ENCODE measurements at regions not wholly inside any gene's neighbourhood (a gene's known extent, or its start where the extent isn't known, plus 50 kb on each side); places are given as distances from the start of the nearest gene placed in this dataset.

- intact Hi-C loops (cut with micrococcal nuclease) = no loop called here
Observed at GRCh38 chr20:22456109-22456508, 128.3 kb downstream of the FOXA2 start.

GRCh38 chr20:22455259-22455658, 129.1 kb downstream of the FOXA2 start:
- intact Hi-C loops (cut with micrococcal nuclease) = no loop called here
- Histone ChIP-seq H3K4me3 (no peak overlapping the region), H3K36me3 (no peaks in the 10 kb centered on the region), H3K27ac (replicated peaks) (no peak overlapping the region), H3K4me1 (no peaks in the 10 kb centered on the region), H3K27me3 (ENCODE audit: low read depth) (peaks cover 94% of the 10 kb centered on the region), H3K9me3 (replicated peaks) (no peaks in the 10 kb centered on the region)
- TF ChIP-seq CTCF (IDR thresholded peaks at IDR 0.05; ENCODE audit: borderline replicate concordance) = no peak
- no peak for DNase-seq

More at GRCh38 chr20:22456109-22456508, 128.3 kb downstream of the FOXA2 start:
- H3K4me3 ChIP-seq = no peak overlapping the region
- no peaks in the 10 kb centered on the region for H3K36me3 ChIP-seq
- no peaks in the 10 kb centered on the region for H3K4me1 ChIP-seq
- DNase-seq = no peak
- no peaks in the 10 kb centered on the region for H3K9me3 ChIP-seq (replicated peaks)
- H3K27ac ChIP-seq (replicated peaks) = no peak overlapping the region
- H3K27me3 ChIP-seq (ENCODE audit: low read depth) = peaks cover 94% of the 10 kb centered on the region
- no peak for TF ChIP-seq CTCF (IDR thresholded peaks at IDR 0.05; ENCODE audit: borderline replicate concordance)

DNA sequence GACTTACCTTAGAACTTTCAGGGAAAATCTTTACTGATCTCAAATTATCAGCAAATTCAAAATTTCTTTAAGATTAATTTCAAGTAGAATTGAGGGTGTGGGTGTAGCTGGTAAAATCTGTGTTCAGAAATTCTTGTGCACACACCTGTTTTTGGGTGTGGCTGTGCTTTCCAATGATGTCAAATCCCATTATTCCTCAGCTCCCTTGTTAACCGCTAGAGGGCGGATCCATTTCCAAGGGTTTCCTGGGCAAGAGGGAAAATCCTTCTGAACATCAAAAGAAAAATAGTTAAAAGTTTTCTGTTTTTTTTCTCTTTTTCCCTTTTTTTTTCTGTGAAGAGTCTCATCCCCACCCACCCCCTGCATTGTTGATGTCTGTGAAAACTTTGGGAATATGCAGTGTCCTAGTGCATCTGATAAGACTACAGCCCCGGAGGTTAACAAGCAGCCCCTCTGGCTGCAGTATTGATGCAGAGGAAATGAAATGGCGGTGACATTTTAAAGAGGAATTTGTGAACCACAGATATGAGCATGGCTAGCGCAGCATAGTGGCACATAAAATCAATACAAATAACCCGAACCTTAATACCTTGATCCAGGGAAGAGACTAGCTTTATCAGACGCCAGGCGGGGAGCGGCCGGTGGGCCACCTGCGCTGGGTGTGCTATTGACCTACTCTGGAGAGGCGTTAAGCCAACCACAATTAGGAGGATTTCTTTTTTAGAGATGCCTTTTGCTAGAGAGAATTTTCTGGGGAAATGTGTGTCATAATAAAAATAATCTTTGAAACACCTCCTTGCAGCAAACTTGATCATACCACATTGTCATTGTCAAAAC, 130.9 kb downstream of the FOXA2 start:
- intact Hi-C loops (cut with micrococcal nuclease) = no loop called here
- H3K9me3 ChIP-seq (replicated peaks) = no peaks in the 10 kb centered on the region
- H3K4me3 ChIP-seq = no peak overlapping the region
- H3K27ac ChIP-seq (replicated peaks) = no peak overlapping the region
- no peaks in the 10 kb centered on the region for H3K4me1 ChIP-seq
- TF ChIP-seq CTCF (IDR thresholded peaks at IDR 0.05; ENCODE audit: borderline replicate concordance) = peak; percentile 70
- peaks cover 94% of the 10 kb centered on the region for H3K27me3 ChIP-seq (ENCODE audit: low read depth)
- no peak for DNase-seq
- no peaks in the 10 kb centered on the region for H3K36me3 ChIP-seq

- Histone ChIP-seq H3K4me3 (no peak overlapping the region), H3K27ac (replicated peaks) (no peak overlapping the region), H3K27me3 (ENCODE audit: low read depth) (peaks cover 90% of the 10 kb centered on the region), H3K9me3 (replicated peaks) (no peaks in the 10 kb centered on the region), H3K4me1 (no peaks in the 10 kb centered on the region), H3K36me3 (no peaks in the 10 kb centered on the region)
- intact Hi-C loops (cut with micrococcal nuclease) = no loop called here
- no peak for DNase-seq
- TF ChIP-seq CTCF (IDR thresholded peaks at IDR 0.05; ENCODE audit: borderline replicate concordance) = no peak
Observed at GRCh38 chr20:22452442-22453011, 131.8 kb downstream of the FOXA2 start.

DNA sequence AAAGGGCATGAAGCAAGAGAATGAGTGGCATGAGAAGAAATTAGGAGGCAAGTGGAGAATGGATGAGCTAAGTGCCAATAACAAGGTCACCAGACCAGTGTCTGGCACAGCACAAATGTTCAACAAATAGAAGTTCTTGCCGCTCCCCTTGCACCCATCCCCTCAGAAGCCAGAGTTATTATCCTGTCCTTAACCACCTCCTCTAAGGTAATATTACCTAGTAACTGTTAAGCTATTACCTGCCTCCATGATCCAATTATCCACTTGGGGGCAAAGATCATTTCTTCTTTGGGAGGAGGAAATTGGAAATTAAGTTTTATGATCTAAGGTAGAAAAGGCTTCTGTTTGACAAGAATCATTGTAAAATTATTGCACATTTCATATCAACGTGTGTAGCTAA, 133.8 kb downstream of the FOXA2 start:
- H3K4me1 ChIP-seq = no peaks in the 10 kb centered on the region
- H3K27ac ChIP-seq (replicated peaks) = no peak overlapping the region
- DNase-seq = no peak
- no peaks in the 10 kb centered on the region for H3K36me3 ChIP-seq
- TF ChIP-seq CTCF (IDR thresholded peaks at IDR 0.05; ENCODE audit: borderline replicate concordance) = no peak
- no peaks in the 10 kb centered on the region for H3K9me3 ChIP-seq (replicated peaks)
- no peak overlapping the region for H3K4me3 ChIP-seq
- H3K27me3 ChIP-seq (ENCODE audit: low read depth) = peaks cover 71% of the 10 kb centered on the region
- intact Hi-C loops (cut with micrococcal nuclease) = no loop called here
